Aorta (tissue), 5 donors: ENCODE measurements at regions not wholly inside any gene's neighbourhood (a gene's known extent, or its start where the extent isn't known, plus 50 kb on each side); places are given as distances from the start of the nearest gene placed in this dataset.
"Not testable (repeated sequence)": the region's sequence is repeated elsewhere in the genome, so short reads cannot be mapped to it uniquely, and the experiment has no call there.

ENCODE experiments used
- ATAC-seq: fragments of 200-7000 bp; cut with Tn5 transposase; one replicate; pipeline ENCODE4 v1.9.1; 2022; ENCODE audit warnings: moderate library complexity; ENCODE audit not compliant: low FRiP score
- DNase-seq, 2 donors: peaks; one replicate each; pipeline ENCODE4 v3.0.0-alpha.2; 2020
- H3K27ac ChIP-seq, 2 donors: one replicate each; pipeline ENCODE4 v1.5.1; 2013; ENCODE audit warnings: low read length in 2 of 2, mild to moderate bottlenecking in 2 of 2, moderate library complexity in 2 of 2, control low read depth in 1 of 2, inconsistent platforms in 1 of 2, low read depth in 1 of 2
- H3K27me3 ChIP-seq, 2 donors: one replicate each; pipeline ENCODE4 v1.6.1; 2013; ENCODE audit warnings: control low read depth in 1 of 2, low read length in 1 of 2, mild to moderate bottlenecking in 1 of 2, moderate library complexity in 1 of 2; ENCODE audit not compliant: insufficient read depth in 2 of 2, control insufficient read depth in 1 of 2
- H3K36me3 ChIP-seq, 2 donors: one replicate each; pipeline ENCODE4 v1.6.1; 2013; ENCODE audit warnings: control low read depth in 1 of 2, low read length in 1 of 2, mild to moderate bottlenecking in 1 of 2; ENCODE audit not compliant: insufficient read depth in 2 of 2, control insufficient read depth in 1 of 2
- H3K4me1 ChIP-seq, 2 donors: one replicate each; pipeline ENCODE4 v1.6.1; 2013; ENCODE audit warnings: low read length in 2 of 2, control low read depth in 1 of 2, mild to moderate bottlenecking in 1 of 2, moderate library complexity in 1 of 2; ENCODE audit not compliant: insufficient read depth in 2 of 2, control insufficient read depth in 1 of 2
- H3K4me3 ChIP-seq, 2 donors: one replicate each; pipeline ENCODE4 v1.5.1; 2013; ENCODE audit warnings: low read length in 2 of 2, control low read depth in 1 of 2, mild to moderate bottlenecking in 1 of 2
- H3K9me3 ChIP-seq: one replicate; pipeline ENCODE4 v1.6.1; 2013; ENCODE audit warnings: mild to moderate bottlenecking, low read length; ENCODE audit not compliant: control insufficient read depth
- WGBS, 2 donors: extraction: QIAGEN DNeasy Blood & Tissue Kit; methylation state at CpG; one replicate each; pipeline ENCODE4 v1.1.7; 2013; 5-methylcytosine and 5-hydroxymethylcytosine counted together
- intact Hi-C, 2 donors: fragments of 100-400 bp; cut with DNase I; formaldehyde crosslinking; loops; one replicate each; pipeline versions ENCODE4 v1.14.2 to v1.15.0; 2022
- donor health status: healthy with polysubstance abuse.
- donor health status: Bipolar disorder and iron deficiency.
- donor health status: DM: no; HTN: no; CAD: no.
- donor health status: DM: no; HTN: no; CAD: no.
- donor health status: DM: yes; HTN: yes; CAD: no.

GRCh38 chr7:131047651-131048304, 279.9 kb upstream of the MKLN1 start:
- 65 to 71% methylated on average over 2 of the region's 2 CpGs for WGBS, 2 donors
- H3K36me3 ChIP-seq: peaks cover 0 to 2% of the 10 kb centered on the region in 2 donors
- intact Hi-C loops: no loop called here
- no peak for DNase-seq
- H3K27ac ChIP-seq: no peak overlapping the region
- no peak overlapping the region for H3K4me3 ChIP-seq
- ATAC-seq: no peak
- H3K4me1 ChIP-seq: no peaks in the 10 kb centered on the region
- H3K27me3 ChIP-seq: no peaks in the 10 kb centered on the region
- no peaks in the 10 kb centered on the region for H3K9me3 ChIP-seq

- Histone ChIP-seq H3K4me1 (peaks cover 4% of the 10 kb centered on the region in 2 donors), H3K4me3 (no peak overlapping the region), H3K9me3 (no peaks in the 10 kb centered on the region), H3K36me3 (no peaks in the 10 kb centered on the region), H3K27ac (no peak overlapping the region), H3K27me3 (no peaks in the 10 kb centered on the region)
- 90 to 94% methylated on average over 2 of the region's 2 CpGs for WGBS, 2 donors
- intact Hi-C loops: no loop called here
- ATAC-seq: no peak
- no peak for DNase-seq
Measured at GRCh38 chr7:131051304-131051703, 276.4 kb upstream of the MKLN1 start.

- no peak overlapping the region for H3K27ac ChIP-seq
- H3K9me3 ChIP-seq: no peaks in the 10 kb centered on the region
- H3K4me1 ChIP-seq: peaks cover 5 to 7% of the 10 kb centered on the region in 2 donors
- DNase-seq (no peak), ATAC-seq (no peak)
- WGBS, 2 donors: 86 to 88% methylated on average over 4 of the region's 4 CpGs
- H3K27me3 ChIP-seq: no peaks in the 10 kb centered on the region
- no peaks in the 10 kb centered on the region for H3K36me3 ChIP-seq
- H3K4me3 ChIP-seq: no peak overlapping the region
- intact Hi-C loops: no loop called here
Measured at GRCh38 chr7:131052285-131052904, 275.3 kb upstream of the MKLN1 start.

- no peak for DNase-seq
- ATAC-seq: no peak
- intact Hi-C loops: no loop called here
- H3K9me3 ChIP-seq: no peaks in the 10 kb centered on the region
- H3K36me3 ChIP-seq: no peaks in the 10 kb centered on the region
- H3K27me3 ChIP-seq: no peaks in the 10 kb centered on the region
- H3K27ac ChIP-seq: no peak overlapping the region
- peaks cover 5 to 7% of the 10 kb centered on the region in 2 donors for H3K4me1 ChIP-seq
- 70 to 75% methylated on average over 2 of the region's 2 CpGs for WGBS, 2 donors
- no peak overlapping the region for H3K4me3 ChIP-seq
Measured at GRCh38 chr7:131056007-131056406, 271.7 kb upstream of the MKLN1 start.

GRCh38 chr7:131057015-131057793, 270.5 kb upstream of the MKLN1 start:
- Histone ChIP-seq H3K27ac (no peak overlapping the region), H3K36me3 (no peaks in the 10 kb centered on the region), H3K27me3 (no peaks in the 10 kb centered on the region), H3K9me3 (no peaks in the 10 kb centered on the region), H3K4me1 (peaks cover 5 to 7% of the 10 kb centered on the region in 2 donors), H3K4me3 (no peak overlapping the region)
- intact Hi-C loops: no loop called here
- ATAC-seq (peak; percentile 44), DNase-seq (no peak)
- WGBS, 2 donors: 30 to 41% methylated on average over 6 of the region's 6 CpGs

- 33 to 61% methylated on average over 2 of the region's 2 CpGs for WGBS, 2 donors
- no peaks in the 10 kb centered on the region for H3K36me3 ChIP-seq
- DNase-seq: no peak
- no peak overlapping the region for H3K27ac ChIP-seq
- intact Hi-C loops: no loop called here
- no peaks in the 10 kb centered on the region for H3K9me3 ChIP-seq
- ATAC-seq: no peak
- H3K4me3 ChIP-seq: no peak overlapping the region
- H3K27me3 ChIP-seq: no peaks in the 10 kb centered on the region
- H3K4me1 ChIP-seq: peaks cover 5 to 7% of the 10 kb centered on the region in 2 donors
Measured at GRCh38 chr7:131057794-131058070, 269.9 kb upstream of the MKLN1 start.

- intact Hi-C loops, H3K4me1 ChIP-seq, H3K9me3 ChIP-seq, H3K27ac ChIP-seq, ATAC-seq, H3K27me3 ChIP-seq, DNase-seq, H3K4me3 ChIP-seq, H3K36me3 ChIP-seq: not testable (repeated sequence)
- WGBS, 2 donors: 94 to 95% methylated on average over 33 to 36 of the region's 36 CpGs
Measured at GRCh38 chr7:131058561-131059288, 269.0 kb upstream of the MKLN1 start.

GRCh38 chr7:131059401-131059800, 268.3 kb upstream of the MKLN1 start:
- H3K27me3 ChIP-seq, ATAC-seq, H3K27ac ChIP-seq, H3K4me3 ChIP-seq, DNase-seq, H3K9me3 ChIP-seq, intact Hi-C loops, H3K36me3 ChIP-seq, H3K4me1 ChIP-seq: not testable (repeated sequence)
- WGBS, 2 donors: 86 to 95% methylated on average over 4 of the region's 4 CpGs
